ENCODE measurements at regions not wholly inside any gene's neighbourhood (a gene's known extent, or its start where the extent isn't known, plus 50 kb on each side); places are given as distances from the start of the nearest gene placed in this dataset.

GRCh38 chr9:78386348-78386747, 89.4 kb downstream of the PSAT1 start:
- TF ChIP-seq EZH2 (optimal IDR thresholded peaks at IDR 0.05; ENCODE audit: low read depth, low read length) (no peak), CTCF (IDR thresholded peaks at IDR 0.05; ENCODE audit: low read length) (no peak)
